GM19452 (cell line): ENCODE measurements at regions not wholly inside any gene's neighbourhood (a gene's known extent, or its start where the extent isn't known, plus 50 kb on each side); places are given as distances from the start of the nearest gene placed in this dataset.
"Not testable (repeated sequence)": the region's sequence is repeated elsewhere in the genome, so short reads cannot be mapped to it uniquely, and the experiment has no call there.

Source experiments
- ATAC-seq: cut with Tn5 transposase; IDR thresholded peaks from one replicate; pipeline ENCODE4 v1.9.1; 2021; ENCODE audit not compliant: unreplicated experiment

DNA sequence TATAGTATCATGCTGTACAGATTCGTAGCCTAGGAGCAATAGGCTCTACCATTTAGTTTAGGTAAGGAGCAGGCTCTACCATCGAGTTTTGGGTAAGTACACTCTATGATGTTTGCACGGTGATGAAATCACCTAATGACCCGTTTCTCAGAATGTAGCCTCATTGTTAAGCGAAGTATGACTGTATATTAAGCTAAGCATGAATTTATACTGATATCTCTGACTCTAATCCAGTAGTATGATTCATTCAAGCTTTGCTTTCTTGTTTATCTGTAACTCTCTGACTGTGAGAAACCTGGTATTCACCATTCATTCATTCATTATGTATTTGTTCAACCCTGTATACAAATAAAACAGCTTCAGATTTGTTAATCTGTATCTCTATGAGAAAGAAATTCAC, 283.9 kb upstream of the PRICKLE1 start:
- no peak for ATAC-seq

GRCh38 chr12:42871816-42872215, 282.3 kb upstream of the PRICKLE1 start:
- ATAC-seq, result no peak

DNA sequence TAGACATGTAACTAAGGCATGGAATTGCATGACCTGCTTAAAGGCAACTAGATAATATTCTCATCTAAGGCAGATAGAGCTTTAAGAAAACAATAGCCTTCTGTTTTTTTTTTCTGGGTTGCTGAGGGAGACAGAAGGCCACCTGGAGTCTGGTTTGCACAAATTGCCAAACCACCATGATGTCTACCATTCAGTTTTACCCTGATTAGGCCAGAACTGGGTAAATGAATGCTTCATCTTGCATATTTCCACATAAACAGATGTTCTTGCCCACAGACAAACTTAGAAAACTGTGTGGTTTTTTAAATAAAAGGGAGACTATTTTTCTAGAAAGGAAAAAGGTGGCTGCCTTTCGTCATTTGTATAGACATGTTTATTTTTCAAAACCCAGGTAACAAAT, 278.7 kb upstream of the PRICKLE1 start:
- ATAC-seq, result no peak

GRCh38 chr12:42865282-42865681, 275.7 kb upstream of the PRICKLE1 start:
- ATAC-seq, result no peak

GRCh38 chr12:42862055-42862454, 272.5 kb upstream of the PRICKLE1 start:
- no peak for ATAC-seq

- not testable (repeated sequence) for ATAC-seq
Measured at GRCh38 chr12:42860331-42860730, 270.8 kb upstream of the PRICKLE1 start.

- no peak for ATAC-seq
Measured at GRCh38 chr12:42859612-42860011, 270.1 kb upstream of the PRICKLE1 start.

DNA sequence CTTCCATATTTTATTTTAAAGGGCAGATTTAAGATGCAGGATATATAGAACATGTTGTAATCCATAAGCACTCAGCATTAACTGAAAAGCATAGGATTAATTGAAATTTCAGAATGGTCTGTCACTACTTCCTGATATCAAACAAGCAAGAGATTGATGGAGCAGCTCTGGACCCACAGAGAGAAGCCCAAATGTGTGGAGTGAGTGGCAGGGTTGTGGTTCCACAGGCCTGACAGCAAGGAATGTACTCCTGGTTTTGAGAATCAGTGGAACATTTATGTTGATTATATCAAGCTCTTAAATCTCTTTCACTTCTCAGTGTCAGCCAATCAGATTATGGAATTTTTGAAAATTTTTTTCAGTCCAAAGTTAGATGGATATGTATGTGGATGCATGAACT, 267.6 kb upstream of the PRICKLE1 start:
- no peak for ATAC-seq

GRCh38 chr12:42855362-42855950, 265.9 kb upstream of the PRICKLE1 start:
- no peak for ATAC-seq

DNA sequence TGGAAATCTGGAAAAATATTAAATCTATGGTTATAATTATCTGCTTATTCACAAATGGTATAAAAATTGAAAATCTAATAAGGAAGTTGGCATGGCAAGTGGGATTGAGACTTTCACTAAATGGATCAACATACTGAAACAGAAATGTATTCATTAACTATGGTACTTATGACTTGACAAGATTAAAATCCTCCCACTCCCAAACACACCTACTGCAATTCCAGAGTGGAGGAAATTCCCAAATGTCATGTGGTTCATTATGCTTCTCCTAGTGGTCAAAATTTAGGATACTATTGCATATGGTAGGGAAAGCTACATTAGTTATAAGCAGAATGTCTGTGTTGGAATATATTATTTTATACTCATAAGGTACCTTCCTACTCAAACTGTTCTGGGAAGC, 265.3 kb upstream of the PRICKLE1 start:
- no peak for ATAC-seq

GRCh38 chr12:42854208-42854607, 264.7 kb upstream of the PRICKLE1 start:
- ATAC-seq, result no peak

- ATAC-seq, result no peak
Measured at GRCh38 chr12:42853370-42854140, 264.0 kb upstream of the PRICKLE1 start.

DNA sequence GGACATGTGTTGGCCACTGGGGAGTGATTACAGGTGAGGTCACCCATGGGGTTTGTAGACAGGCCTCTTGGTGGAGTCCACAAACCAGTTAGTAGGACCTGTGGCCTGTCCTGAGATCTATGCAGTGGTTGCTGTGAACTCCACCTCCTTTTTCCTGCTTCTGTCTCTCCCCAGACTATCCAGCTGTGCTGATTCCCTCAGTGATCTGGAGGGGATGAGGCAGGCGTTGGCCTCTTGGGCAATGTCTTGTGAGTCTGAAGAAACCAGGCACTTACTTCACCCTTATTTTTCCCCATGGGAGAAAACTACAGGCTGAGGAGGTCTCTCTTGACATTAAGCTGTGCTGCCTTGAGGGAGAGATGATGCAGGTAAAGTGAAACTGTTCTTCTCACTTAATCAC, 257.2 kb upstream of the PRICKLE1 start:
- no peak for ATAC-seq

- ATAC-seq, result no peak
Measured at GRCh38 chr12:42834062-42834461, 244.5 kb upstream of the PRICKLE1 start.

- ATAC-seq, result no peak
Measured at GRCh38 chr12:42828836-42829235, 239.3 kb upstream of the PRICKLE1 start.

DNA sequence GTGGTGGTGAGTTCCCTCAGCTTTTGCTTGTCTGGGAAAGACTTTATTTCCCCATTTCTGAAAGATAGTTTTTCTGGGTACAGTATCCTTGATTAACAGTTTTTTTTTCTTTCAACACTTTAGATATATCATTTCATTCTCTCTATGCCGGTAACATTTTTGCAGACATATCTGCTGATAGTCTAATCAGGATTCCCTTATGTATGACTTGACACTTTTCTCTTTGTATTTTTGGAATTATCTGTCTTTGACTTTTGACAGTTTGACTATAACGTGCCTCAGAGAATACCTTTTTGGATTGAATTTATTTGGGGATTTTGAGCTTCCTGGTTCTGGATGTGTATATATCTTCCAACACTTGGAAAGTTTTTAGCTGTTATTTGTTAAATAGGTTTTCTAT, 234.8 kb upstream of the PRICKLE1 start:
- ATAC-seq, result no peak

- no peak for ATAC-seq
Measured at GRCh38 chr12:42823679-42824078, 234.1 kb upstream of the PRICKLE1 start.

- ATAC-seq, result no peak
Measured at GRCh38 chr12:42819846-42820245, 230.3 kb upstream of the PRICKLE1 start.

GRCh38 chr12:42815068-42815467, 225.5 kb upstream of the PRICKLE1 start:
- ATAC-seq, result no peak

DNA sequence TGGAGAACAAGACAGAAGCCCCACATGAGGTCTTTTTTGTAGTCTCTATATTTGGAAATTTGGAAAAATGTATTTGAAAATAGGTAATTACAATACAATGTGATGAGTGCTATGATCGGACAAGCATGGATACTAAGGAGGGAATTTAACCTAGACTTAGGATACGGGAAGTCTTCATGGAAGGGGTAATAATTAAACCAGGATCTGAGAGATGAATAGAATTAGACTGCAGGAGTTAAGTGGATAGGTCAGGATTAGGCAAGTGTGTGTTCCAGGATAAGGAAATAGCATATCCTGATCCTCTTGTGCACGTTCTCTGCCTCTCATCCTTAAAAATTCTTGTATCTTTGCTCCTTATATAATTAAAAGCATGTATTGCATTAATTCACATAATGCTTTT, 223.3 kb upstream of the PRICKLE1 start:
- ATAC-seq, result no peak

GRCh38 chr12:42812086-42812485, 222.5 kb upstream of the PRICKLE1 start:
- ATAC-seq, result no peak

DNA sequence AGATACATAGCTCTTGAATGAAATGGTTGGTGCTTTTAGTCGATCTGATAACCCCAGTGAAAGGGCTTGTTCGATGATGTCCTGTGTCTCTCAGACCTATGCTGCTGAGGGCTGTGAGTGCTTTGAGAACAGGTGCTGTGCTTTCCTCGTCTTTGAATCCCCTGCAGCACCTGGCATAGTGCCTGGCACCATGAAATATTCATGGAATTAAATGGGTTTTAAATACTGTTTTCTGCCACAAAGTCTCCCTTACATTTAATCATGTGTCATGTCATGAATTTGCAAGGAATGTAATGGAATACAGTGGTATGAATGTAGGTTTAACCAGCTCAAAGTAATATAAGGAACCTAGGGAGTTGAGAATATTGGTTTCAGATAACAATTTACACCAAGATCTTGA, 220.5 kb upstream of the PRICKLE1 start:
- no peak for ATAC-seq

- ATAC-seq, result no peak
Measured at GRCh38 chr12:42809226-42809625, 219.7 kb upstream of the PRICKLE1 start.
